ENCODE measurements at regions not wholly inside any gene's neighbourhood (a gene's known extent, or its start where the extent isn't known, plus 50 kb on each side); places are given as distances from the start of the nearest gene placed in this dataset.

DNA sequence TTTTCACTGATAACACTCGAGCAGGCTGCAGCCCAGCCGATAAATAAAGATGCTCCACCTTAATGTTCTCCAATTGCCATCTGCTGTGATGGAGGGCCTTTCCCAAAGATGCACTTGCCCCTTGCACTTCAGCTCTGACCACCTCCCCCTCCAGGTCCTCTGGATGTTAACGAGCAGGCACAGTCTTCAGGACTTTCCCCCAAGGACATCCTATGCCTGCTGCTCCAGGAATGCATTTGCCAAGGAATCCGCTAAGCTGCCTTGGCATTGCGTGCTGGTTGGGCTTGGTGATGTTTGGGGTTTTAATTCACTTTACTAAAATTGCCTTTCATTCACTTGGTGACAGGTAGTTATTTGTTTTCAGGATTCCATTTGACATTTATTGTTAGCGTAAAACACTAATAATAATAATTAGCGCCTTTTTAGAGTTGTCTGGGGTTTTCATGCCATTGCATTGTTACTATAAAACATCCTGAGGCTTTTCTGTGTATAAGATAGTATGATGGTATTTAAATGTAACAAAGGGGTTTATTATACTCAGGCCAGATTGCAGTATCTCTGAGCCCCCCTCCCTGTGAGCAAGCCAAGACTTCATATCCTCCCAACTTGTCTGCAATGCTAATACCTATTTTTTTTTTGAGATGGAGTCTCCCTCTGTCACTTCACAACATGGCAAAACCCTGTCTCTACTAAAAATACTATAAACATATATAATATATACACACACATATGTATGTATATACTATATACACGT is 66.7 kb upstream of the TSHZ2 start:
- TF ChIP-seq, protein P1, sequence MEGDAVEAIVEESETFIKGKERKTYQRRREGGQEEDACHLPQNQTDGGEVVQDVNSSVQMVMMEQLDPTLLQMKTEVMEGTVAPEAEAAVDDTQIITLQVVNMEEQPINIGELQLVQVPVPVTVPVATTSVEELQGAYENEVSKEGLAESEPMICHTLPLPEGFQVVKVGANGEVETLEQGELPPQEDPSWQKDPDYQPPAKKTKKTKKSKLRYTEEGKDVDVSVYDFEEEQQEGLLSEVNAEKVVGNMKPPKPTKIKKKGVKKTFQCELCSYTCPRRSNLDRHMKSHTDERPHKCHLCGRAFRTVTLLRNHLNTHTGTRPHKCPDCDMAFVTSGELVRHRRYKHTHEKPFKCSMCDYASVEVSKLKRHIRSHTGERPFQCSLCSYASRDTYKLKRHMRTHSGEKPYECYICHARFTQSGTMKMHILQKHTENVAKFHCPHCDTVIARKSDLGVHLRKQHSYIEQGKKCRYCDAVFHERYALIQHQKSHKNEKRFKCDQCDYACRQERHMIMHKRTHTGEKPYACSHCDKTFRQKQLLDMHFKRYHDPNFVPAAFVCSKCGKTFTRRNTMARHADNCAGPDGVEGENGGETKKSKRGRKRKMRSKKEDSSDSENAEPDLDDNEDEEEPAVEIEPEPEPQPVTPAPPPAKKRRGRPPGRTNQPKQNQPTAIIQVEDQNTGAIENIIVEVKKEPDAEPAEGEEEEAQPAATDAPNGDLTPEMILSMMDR (IDR thresholded peaks at IDR 0.05) = no peak
- no peak for TF ChIP-seq POLR2A (IDR thresholded peaks at IDR 0.05)
